Embryonic facial prominence (tissue), 1 donor: ENCODE measurements at regions not wholly inside any gene's neighbourhood (a gene's known extent, or its start where the extent isn't known, plus 50 kb on each side); places are given as distances from the start of the nearest gene placed in this dataset.

ENCODE experiments used
- DNase-seq: peaks from one replicate; pipeline ENCODE4 v3.0.0-alpha.2; 2016; ENCODE audit errors: extremely low spot score

DNA sequence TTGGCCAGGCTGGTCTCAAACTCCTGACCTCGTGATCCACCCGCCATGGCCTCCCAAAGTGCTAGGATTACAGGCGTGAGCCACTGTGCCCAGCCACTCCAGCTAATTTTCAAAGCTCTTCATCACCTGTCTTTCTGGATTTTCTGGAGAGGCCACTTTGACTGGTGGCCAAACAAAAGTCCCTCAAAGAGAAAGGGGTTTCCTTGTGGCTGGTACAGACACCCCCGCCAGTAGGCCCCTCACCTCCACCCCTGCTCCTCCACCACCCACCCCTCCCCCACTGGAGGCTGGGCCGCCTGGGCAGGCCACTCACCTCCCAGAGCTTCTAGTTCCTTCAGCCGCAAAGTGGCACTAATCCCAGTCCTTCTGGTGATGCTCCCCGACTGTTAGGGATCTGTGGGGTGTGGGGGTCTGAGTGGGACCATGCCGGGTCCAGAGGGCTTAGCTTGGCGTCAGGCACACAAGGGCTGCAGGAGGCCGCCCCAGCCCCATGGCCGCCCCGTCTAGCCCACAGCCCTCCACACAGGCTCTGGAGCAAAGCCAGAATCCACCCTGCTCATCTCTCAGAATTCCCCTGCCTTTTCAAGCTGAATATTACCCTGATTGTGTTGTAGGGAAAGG is 182.0 kb upstream of the IER5L start:
- DNase-seq, result no peak

DNA sequence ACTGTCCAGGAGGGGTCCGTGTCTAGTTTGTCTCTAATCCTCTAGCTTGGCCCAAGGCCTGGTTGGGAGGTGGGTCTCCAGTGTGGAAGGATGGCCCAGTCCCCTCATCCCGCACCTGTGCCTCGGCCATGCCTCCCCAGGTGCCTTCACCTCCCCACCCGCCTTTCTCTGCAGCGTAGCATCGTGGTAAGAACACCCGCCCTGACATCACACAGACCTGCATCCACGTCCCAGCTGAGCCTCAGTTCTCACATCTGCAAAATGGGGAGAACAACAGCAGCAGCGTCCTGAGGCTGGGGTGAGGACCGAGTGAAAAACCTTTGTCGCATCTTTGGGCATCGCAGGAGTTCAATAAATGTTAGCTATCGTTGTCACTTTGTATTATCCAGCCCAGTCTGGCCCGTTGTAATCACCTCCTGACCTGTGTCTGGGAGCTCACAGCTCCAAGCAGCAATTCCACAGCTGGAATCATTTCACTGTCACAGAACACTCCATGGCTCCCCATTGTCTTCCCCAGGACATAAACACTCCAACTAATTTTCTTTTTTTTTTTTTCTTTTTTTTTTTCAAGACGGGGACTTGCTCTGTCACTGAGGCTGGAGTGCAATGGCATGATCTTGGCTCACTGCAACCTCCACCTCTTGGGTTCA is 181.2 kb upstream of the IER5L start:
- no peak for DNase-seq

DNA sequence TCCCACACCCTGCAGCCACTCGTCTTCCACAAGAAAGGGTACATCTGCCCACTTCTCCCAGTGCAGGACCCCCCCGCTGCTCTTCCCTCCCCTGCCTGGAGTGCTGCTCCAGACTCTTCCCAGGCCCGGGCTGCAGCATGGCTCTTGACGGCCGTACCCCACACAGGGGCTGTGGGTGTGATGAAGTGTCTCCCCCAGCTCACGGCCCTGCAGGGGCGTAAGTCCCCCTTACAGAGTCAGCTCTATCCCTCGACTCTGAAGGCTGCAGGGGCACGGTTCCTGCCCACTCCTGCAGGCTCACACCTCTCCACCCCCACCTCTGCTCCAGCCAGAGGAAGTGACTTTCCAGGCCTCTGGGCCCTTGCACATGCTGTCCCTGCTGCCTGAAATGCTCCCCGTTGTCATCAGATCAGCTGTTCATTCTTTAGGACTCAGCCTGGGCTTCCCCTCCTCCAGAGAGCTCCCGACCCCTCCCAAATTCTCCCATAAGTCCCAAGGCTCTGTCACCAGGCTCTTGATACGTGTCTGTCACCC is 180.6 kb upstream of the IER5L start:
- DNase-seq, result no peak

DNA sequence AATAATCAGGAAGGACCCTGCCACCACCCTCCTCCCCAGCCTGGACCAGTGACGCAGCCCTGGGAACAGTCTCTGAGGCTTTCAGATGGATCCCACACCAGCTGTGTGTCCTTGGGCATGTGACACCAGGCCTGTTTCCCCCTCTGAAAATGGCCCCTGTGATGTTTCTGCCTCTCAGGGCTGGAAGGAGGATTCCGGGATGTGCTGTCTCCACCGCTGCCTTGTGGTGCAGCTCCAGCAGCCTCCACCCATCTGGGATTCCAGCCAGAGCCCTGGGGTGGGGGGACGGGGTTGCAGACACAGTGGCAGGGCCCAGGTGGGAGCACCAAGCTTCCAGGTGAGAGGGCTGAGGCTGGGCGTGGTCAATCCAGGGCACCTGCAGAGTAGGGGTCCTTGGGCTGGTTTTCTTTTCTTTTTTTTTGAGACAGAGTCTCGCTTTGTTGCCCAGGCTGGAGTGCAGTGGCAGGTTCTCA is 179.7 kb upstream of the IER5L start:
- DNase-seq, result no peak

DNA sequence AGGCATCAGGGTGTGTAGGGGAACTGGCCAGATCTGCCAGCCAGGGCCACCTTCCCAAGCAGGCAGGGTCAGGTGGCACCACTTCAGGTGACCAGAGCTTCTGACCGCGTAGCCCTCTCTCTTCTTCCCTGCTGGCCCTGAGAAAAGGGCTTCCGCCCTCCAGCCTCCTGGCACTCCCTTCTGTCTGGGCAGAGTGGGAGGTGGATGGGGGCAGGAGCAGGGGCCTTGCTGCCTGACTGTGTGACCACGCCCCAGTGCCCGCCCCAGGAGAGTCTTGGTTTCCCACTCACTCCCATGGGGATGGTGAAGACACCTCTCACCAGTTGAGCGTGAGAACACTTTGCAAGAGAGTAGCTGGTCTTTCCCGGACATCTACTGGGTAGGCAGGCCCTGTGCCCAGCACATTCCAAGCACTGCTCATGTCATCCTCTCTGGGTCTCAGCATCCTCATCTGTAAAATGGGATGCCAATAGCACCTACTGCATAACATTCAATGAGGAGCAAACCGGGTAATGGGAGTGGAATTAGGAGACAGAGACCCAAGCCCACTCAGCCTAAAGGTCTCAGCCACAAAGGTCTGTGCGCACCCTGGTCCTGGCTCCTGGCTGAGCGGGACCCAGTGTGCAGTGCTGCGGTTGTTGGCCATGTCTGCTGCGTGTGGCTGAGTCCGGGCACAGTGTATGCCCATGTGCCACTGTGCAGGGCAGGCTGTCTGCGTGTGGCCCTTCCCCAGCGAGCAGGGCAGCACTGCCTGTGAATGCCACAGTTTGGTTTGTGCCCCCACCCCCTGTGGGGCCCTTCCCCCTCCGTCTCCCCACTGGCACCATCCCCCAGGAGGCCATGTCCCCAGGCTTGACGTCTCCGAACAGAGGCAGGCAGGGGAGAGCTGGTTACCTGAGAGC is 179.1 kb upstream of the IER5L start:
- no peak for DNase-seq

DNA sequence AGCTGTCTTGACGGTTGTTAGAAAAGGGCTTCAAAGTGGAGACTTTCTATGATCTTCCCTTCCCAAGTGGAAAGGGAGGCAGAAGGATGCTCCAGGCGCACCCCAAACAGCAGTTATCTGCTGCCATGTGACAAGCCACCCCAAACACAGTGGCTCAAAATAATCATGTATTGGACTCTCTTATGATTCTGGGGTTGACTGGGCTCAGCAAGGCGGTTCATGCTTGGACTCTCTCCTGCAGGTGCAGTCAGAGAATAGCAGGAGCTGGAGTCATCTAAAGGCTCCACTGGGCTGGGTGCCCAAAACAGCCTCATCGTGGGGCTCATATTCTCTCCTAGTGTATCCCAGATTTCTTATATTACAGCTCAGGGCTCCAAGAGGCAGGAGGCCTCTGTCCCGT is 177.6 kb upstream of the IER5L start:
- DNase-seq, result no peak

DNA sequence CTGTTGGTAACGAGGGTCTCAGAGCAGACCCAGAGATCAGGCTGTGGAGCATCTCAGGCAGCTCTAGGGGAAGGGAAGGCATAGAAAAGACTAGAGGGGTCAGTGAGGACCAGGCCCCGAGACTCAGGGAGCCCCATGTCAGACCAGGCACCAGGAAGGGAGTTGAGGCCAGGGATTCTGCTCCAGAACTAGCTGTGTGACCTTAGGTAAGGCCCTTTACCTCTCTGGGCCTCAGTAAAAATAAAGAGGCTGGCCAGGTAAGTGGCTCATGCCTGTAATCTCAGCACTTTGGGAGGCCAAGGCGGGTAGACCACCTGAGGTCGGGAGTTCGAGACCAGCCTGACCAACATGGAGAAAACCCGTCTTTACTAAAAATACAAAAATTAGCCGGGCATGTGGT is 176.4 kb upstream of the IER5L start:
- no peak for DNase-seq

DNA sequence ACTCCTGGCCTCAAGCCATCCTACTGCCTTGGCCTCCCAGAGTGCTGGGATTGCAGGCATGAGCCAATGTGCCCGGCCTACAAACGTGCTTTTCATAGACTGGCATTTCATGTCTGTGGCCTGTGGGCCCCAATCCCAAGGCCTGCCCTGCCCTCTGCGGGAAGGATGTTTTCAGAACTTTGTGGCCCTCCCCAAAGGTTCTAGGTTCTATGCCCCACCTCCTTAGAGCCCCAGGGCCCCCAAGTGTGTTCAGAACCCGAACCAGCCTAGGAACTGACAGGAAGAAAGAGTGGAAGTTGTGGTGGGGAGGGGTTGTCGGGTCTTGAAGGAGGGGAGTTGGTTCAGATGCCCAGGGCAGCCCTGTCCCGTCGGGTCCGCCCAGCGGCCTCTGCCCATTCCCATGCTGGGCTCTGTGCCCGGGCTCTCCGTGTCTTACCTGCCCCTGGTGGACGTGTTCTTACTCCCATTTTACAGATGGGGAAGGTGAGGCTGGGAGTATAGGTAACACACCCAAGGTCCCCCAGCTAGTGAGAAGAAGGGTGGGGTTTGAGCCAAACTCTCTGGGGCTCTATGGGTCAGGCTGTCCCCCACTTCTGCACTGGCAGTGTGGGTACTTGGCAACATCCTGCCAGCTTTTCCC is 175.8 kb upstream of the IER5L start:
- no peak for DNase-seq

DNA sequence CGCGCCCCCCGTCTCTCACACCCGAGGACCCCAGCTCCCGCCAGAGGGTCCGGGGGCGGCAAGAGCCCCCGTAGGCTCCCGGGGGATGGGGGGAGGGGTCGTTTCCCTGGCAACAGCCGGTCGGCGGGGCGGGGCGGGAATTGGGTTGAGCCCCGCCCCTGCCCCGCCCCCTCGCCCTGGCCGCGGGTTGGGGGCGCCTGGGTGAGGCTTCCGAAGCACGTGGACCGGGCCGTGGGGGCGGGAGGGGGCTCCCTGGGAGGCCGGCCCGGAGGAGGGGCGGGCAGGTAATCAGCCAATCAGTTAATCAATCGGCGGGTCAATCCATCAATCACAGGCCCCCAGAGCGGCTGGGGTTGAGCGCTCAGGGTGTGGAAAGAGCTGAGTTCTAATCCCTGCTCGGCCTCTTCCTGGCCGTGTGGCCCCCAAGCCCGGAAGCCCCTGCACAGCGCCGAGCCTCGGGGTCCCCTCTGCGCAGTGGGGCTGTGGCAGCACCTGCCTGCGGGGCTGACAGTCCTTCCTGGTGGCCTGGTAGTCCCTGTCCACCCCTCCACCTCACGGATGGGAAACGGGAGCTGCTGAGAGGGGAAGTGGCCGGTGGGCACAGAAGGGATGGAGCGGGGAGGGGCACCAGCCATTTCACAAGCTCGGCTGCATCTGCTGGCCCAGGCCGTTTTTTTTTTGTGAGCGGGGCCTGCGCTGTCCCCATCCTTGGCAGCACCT is 174.2 kb upstream of the IER5L start:
- no peak for DNase-seq

DNA sequence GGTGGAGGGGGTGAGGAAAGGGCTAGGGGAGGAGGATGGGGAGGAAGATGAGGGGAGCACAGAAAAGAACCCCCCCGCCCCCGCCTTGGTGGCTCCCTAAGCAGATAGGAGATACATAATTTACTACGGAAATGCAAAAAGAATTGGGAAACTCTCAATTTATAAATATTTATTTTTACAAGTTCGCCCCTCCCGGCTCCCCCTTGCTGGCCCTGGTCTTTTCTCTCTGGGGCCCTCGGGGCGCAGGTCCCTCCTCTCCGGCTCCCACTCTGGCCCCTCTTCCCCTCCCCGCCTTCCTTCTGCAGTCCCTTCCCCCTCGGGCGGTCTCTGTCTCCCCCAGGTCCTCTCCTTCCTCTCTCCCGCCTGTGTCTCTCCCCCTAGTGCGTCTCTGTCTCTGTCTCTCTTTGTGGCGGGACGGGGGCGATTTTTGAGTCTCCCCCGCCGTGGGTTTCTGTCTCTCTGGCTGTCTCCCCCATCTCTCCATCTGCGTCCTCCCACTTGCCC is 173.6 kb upstream of the IER5L start:
- DNase-seq, result no peak

DNA sequence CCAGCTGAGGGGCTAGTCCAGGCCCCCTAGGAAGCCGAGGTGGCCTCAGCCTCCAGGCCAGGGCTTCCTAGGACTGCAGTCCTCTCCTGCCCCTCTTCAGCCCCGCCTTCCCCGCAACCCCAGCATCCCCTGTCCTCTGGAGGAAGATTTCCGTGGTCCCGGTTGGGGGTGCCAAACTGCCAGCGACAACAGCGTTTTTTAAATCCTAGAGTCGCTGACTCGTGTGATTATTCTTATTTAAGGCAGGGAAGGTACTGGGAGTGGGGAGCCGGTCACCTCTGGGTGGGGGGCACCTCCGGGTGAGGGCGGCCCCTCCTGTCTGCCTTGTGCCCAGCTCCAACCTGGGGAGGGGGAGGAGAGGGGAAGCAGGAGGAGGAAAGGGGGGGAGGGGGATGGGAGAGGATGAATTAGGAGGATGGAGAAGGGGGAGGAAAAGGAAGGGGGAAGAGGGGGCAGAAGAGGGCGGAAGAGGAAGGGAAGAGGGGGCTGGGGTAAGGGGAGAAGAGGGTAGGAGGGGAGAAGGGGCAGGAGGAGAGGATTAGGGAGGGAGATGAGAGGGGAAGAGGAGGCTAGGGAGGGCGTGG is 173.1 kb upstream of the IER5L start:
- no peak for DNase-seq

DNA sequence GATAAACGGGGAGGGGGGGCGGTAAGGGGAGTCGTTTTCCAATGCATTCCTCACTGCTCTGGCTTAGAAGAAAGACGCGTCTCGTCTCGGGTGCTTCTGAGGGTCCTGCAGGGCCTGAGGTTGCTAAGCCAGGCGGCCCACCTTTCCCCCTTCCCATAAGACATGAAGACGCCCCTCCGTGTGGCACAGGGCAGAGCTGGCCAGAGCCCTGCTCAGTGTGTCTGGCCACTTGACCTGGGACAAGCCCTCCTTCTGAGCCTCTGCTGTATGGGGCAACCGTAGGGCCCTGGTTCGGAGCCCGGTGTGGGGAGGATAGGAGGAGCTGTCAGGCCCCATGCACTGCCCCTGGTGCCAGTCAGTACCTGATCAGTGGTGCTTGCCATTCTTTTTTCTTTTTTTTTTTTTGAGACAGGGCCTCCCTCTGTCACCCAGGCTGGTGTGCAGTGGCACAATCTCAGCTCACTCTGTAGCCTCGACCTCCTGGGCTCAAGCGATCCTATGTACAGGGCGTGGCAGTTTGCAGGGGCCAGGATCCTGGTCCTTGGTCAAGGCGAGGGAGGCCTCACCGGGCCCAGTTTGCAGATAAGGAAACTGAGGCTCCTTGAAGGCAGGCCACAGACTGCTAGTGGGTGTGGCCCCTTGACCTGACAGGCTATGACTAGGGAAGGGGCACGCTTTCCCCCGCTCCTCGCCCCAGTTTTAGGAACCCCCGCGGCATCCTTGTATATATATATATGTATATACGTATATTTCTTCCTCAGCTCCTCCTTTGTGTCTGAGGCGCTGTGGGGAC is 172.3 kb upstream of the IER5L start:
- DNase-seq, result no peak

DNA sequence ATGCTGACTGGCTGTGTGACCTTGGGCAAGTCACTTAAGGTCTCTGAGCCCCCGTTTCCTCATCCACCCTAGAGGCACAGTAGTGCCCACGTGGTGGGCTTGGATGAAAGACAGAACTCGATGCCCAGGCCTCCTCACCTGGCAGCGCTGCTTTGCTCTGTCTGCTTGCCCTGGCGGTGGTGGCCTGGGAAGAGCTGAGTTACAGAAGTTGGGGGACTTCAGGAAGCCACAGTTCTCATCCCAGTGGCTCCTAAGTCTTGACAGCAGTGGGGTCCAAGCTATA is 171.5 kb upstream of the IER5L start:
- no peak for DNase-seq

DNA sequence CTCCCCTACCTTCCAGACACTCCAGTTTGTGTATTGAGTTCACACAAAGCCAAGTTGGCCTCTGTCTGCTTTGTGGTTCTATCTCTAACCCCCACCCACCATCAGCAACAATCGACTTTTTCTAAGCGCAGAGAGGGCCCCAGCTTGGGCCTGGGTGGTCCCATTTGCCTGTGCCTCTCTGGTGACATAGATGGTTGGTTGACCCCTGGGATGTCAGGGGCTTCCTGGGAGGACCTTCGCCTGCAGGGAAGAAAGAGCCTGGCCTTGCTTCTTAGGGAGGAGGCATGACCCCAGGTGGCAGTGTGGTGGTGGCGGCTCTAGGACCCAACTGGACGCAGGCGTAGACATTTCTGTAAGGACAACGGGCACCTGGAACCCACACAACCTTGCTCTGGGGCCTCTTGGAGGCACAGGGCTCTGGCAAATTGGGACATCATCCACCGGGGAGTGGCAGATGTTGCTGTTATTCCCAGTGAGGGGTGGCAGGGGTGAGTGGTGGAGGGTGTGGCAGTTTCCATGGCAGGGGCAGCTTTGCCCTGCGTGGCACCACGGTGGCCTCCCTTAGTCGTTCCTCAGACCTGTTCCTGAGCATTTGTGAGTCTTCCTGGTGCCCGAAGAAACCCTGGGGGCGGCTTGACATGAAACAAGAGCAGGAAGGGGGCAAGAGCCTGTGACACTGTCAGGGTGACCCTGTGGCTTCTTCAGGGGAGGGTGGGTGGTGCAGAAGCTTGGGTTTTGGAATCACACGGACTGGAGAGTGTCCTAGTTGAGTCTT is 171.0 kb upstream of the IER5L start:
- no peak for DNase-seq

DNA sequence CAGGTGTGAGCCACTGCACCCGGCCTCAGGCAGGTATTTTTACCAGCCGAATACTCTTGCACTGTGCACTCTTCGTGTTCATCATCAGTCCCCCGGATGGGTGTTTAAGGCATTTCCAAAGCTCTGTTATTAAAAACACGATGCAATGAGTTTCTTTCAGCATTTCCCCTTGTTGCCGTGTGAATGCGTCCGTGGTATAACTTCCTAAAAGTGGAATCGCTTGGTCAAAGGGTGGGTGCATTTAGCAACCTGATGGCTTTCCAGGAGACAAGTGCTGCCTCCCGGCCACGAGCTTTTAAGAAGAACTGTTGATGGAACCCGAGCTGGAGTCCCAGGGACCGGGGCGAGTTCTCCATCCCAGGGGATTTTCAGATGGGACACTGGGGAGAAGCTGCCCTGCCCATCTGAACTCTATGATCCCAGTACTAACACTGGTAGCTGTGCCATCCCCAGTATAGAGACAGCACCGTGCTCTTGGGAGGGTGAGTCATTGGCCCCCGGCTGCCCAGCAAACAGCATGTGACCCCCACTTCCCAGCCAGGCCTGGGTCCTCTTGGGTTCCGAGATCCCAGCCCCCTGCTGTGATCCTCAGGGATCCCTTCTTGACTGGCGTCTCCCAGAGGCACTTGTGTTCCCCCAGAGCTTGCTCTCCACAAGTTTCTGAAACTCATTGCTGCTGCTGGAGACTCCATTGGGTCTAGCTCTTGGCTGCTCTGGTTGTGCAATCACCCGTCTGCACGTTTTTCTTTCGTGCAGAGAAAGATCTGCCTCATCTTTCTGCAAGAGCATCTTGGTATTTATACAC is 169.5 kb upstream of the IER5L start:
- DNase-seq, result no peak

DNA sequence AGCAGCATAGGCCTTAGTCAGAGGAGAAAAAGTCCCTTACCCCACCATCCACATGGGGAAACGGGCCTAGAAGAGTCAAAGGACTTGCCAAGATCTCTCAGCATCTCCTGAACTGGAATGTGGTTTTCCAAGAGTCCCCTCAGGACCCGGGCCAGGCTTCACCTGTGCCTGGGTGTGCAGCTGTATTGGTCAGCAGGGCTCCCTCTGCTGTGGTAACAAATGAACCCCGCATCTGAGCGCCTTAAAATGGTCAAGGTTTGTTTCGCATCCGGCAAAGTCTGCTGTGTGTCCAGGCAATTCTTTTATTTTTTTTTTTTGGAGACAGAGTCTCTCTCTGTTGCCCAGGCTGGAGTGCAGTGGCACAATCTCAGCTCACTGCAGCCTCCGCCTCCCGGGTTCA is 168.0 kb upstream of the IER5L start:
- DNase-seq, result no peak

DNA sequence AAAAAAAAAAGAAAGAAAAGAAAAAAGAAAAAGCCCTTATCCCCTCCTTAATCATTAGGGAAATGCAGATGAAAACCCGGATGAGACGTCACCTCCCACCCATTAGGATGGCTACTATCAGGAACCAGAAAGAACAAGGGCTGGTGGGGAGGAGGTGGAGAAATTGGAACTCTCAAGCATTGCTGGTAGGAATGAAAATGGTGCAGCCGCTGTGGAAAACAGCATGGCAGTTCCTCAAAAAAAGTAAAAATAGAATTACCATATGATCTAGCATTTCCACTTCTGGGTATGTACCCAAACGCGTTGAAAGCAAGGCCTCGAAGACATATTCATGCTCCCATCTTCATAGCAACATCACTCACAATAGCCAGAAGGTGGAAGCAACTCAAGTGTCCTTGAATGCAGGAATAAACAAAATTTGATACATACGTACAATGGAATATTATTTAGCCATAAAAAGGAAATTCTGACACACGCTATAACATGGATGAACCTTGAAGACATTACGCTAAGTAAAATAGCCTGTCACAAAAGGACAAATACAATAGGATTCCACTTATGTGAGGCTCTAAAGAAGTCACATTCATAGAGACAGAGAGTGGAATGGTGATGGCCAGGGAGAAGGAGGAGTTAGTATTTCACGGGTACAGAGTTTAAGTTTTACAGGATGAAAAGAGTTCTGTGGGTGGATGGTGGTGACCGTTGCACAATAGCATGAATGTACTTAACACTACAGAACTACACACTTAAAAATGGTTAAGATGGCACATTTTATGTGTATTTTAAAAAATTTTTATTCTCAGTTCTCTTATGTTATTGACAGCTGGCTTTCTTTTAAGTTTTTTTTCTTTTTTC is 166.8 kb upstream of the IER5L start:
- DNase-seq, result no peak
